HepG2 (cell line): ENCODE measurements at regions not wholly inside any gene's neighbourhood (a gene's known extent, or its start where the extent isn't known, plus 50 kb on each side); places are given as distances from the start of the nearest gene placed in this dataset.

Experiments used
- ATAC-seq: fragments of 200-7000 bp; cut with Tn5 transposase; 3 replicates; pipeline ENCODE4 v1.9.1; 2020; ENCODE audit warnings: mild to moderate bottlenecking, moderate library complexity
- BruUV-seq: library from RNA; stranded (reverse); fragments of 400-500 nt; replicated peaks from 2 replicates; lab custom pipeline; 2021; lab: Mats Ljungman, UMichigan
- CTCF ChIA-PET: fragments of 300-600 bp; formaldehyde crosslinking; extraction: SDS; loops from one replicate; lab custom pipeline; 2021; ENCODE audit warnings: low total read pairs, inconsistent platforms, low intra/inter-chr PET ratio; lab: Yijun Ruan, JAX
- POLR2A ChIA-PET: fragments of 350-600 bp; sonication (Branson Sonifier 250); formaldehyde crosslinking; loops from one replicate; lab custom pipeline; 2020; ENCODE audit warnings: antibody characterized with exemption, inconsistent platforms; lab: Yijun Ruan, JAX
- DNase-seq: peaks from one replicate; pipeline ENCODE4 v3.0.0-alpha.2; 2015; ENCODE audit warnings: low spot score
- FAIRE-seq: peaks from 3 replicates; lab custom pipeline; 2011; peaks lifted over from hg19 to GRCh38; lab: Jason Lieb, UNC
- H2AFZ ChIP-seq: one replicate; pipeline ENCODE4 v1.6.1; 2011; ENCODE audit warnings: low read length, inconsistent platforms
- H3K27ac ChIP-seq: fragments of 300-600 bp; 3 replicates; pipeline ENCODE4 v1.8.0; 2011; ENCODE audit warnings: mixed run types, mild to moderate bottlenecking, mixed read lengths, low read length, inconsistent platforms; ENCODE audit not compliant: insufficient read depth; ENCODE audit errors: extremely low read length
- H3K27me3 ChIP-seq, 2 experiments: fragments of 200-600 bp in 1 of 2; 2 replicates in 1 of 2; 3 replicates in 1 of 2; pipeline versions ENCODE4 v1.6.0 to v1.8.0; 2011; ENCODE audit warnings: low read length in 2 of 2, mild to moderate bottlenecking in 2 of 2, moderate library complexity in 2 of 2, inconsistent platforms in 1 of 2; ENCODE audit not compliant: insufficient read depth in 2 of 2, control insufficient read depth in 1 of 2
- H3K36me3 ChIP-seq, 2 experiments: fragments of 200-600 bp in 1 of 2; replicated peaks in 1 of 2; 2 replicates in 1 of 2; 3 replicates in 1 of 2; pipeline versions ENCODE4 v1.5.1 to v1.8.0; 2011; ENCODE audit warnings: low read length in 2 of 2, inconsistent platforms in 1 of 2; ENCODE audit not compliant: insufficient read depth in 2 of 2, control insufficient read depth in 1 of 2
- H3K4me1 ChIP-seq: 2 replicates; pipeline ENCODE4 v1.5.1; 2012; ENCODE audit warnings: low read length, inconsistent platforms; ENCODE audit not compliant: insufficient read depth
- H3K4me2 ChIP-seq: 2 replicates; pipeline ENCODE4 v1.6.0; 2011; ENCODE audit warnings: low read depth, low read length, inconsistent platforms
- H3K4me3 ChIP-seq, 3 experiments: fragments of 200-600 bp in 1 of 3; sonication (generic), shearing (Covaris generic) in 1 of 3; replicated peaks in 1 of 3; 2 replicates each; pipeline ENCODE4 v1.5.1; 2011 to 2016; ENCODE audit warnings: low read length in 3 of 3, inconsistent platforms in 2 of 3, low read depth in 2 of 3, mild to moderate bottlenecking in 2 of 3, control low read depth in 1 of 3, mixed read lengths in 1 of 3; ENCODE audit not compliant: insufficient read depth in 1 of 3
- H3K79me2 ChIP-seq: one replicate; pipeline ENCODE4 v1.6.1; 2011; ENCODE audit warnings: low read length, inconsistent platforms; ENCODE audit not compliant: insufficient read depth
- H3K9ac ChIP-seq: 2 replicates; pipeline ENCODE4 v1.6.0; 2011; ENCODE audit warnings: mild to moderate bottlenecking, low read depth, low read length, inconsistent platforms; ENCODE audit not compliant: insufficient read depth
- H3K9me3 ChIP-seq: 2 replicates; pipeline ENCODE4 v1.5.1; 2012; ENCODE audit warnings: mild to moderate bottlenecking, low read length
- H4K20me1 ChIP-seq: 2 replicates; pipeline ENCODE4 v1.6.0; 2011; ENCODE audit warnings: inconsistent platforms, mild to moderate bottlenecking, low read length, moderate library complexity; ENCODE audit not compliant: insufficient read depth
- DR1 ChIP-seq: sonication (generic); formaldehyde crosslinking; IDR thresholded peaks from 2 replicates; pipeline ENCODE4 v1.8.0; 2021; ENCODE audit warnings: mild to moderate bottlenecking, missing genetic modification reagents, inconsistent platforms
- HES4 ChIP-seq: sonication (generic); formaldehyde crosslinking; IDR thresholded peaks from 2 replicates; pipeline ENCODE4 v1.9.0; 2021; ENCODE audit warnings: mild to moderate bottlenecking, missing genetic modification reagents, borderline replicate concordance
- REPIN1 ChIP-seq: sonication (generic); formaldehyde crosslinking; IDR thresholded peaks from 2 replicates; pipeline ENCODE4 v1.8.0; 2022; ENCODE audit warnings: missing genetic modification reagents, low read depth, mild to moderate bottlenecking, borderline replicate concordance
- ZFAT ChIP-seq: sonication (generic); formaldehyde crosslinking; conservative IDR thresholded peaks from 2 replicates; pipeline ENCODE4 v1.8.1; 2023; ENCODE audit warnings: missing genetic modification reagents, inconsistent platforms
- ZNF280B ChIP-seq: sonication (generic); formaldehyde crosslinking; IDR thresholded peaks from 2 replicates; pipeline ENCODE4 v1.5.0; 2020; ENCODE audit warnings: missing genetic modification reagents, mild to moderate bottlenecking, borderline replicate concordance
- WGBS: methylation state at CpG from one replicate; pipeline ENCODE4 v1.1.6; 2017; ENCODE audit warnings: low lambda C conversion rate; 5-methylcytosine and 5-hydroxymethylcytosine counted together
- in situ Hi-C: cut with HindIII; loops from 2 replicates; pipeline ENCODE4 v1.10.0; 2017; ENCODE audit warnings: low pct_unique_long_range_greater_than_20kb; ENCODE audit not compliant: extremely low pct_ligation_motif_present
- intact Hi-C: fragments of 100-400 bp; cut with micrococcal nuclease; formaldehyde crosslinking; loops from one replicate; pipeline ENCODE4 v1.10.0; 2022; ENCODE audit not compliant: unreplicated experiment

DNA sequence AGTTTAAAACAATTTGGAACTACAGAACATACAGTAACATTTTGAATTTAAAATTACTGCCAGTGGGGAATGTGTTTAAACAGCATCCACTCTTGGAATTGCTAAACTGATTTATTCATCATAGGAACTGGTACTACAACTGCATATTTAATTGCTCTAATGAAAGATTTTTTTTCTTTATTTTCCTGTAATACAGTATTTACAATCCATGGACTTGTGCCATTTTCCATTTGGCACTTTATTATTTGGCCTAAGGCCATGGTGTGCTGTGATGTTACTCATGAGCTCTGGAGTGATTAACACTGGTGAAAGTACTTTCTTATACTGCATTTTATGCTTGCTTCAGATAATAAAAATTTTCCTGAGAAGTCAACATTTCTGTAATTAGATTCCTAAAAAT lies 69.7 kb upstream of the NUDT6 start:
- no TSS peak for BruUV-seq
- H3K4me1 ChIP-seq: no peaks in the 10 kb centered on the region
- no peak for TF ChIP-seq DR1
- no peak for TF ChIP-seq ZNF280B (CRISPR knock-in tag)
- TF ChIP-seq HES4 (CRISPR knock-in tag): no peak
- TF ChIP-seq, all 625 proteins: peak for 0
- Histone ChIP-seq H3K4me3 (no peak overlapping the region), H3K36me3 (no peaks in the 10 kb centered on the region; a peak in 4 of 5 replicates), H3K79me2 (peaks cover 3% of the 10 kb centered on the region), H3K4me2 (no peak overlapping the region), H4K20me1 (no peaks in the 10 kb centered on the region), H3K27ac (no peak overlapping the region), H3K9me3 (peaks cover 19% of the 10 kb centered on the region), H3K9ac (no peak overlapping the region), H2AFZ (no peak overlapping the region), H3K27me3 (no peaks in the 10 kb centered on the region; a peak in 1 of 5 replicates)
- in situ Hi-C loops (no loop called here), intact Hi-C loops (no loop called here)
- ChIA-PET CTCF (no interaction called here), POLR2A (no interaction called here)
- DNase-seq (no peak), FAIRE-seq (no peak), ATAC-seq (no peak)

DNA sequence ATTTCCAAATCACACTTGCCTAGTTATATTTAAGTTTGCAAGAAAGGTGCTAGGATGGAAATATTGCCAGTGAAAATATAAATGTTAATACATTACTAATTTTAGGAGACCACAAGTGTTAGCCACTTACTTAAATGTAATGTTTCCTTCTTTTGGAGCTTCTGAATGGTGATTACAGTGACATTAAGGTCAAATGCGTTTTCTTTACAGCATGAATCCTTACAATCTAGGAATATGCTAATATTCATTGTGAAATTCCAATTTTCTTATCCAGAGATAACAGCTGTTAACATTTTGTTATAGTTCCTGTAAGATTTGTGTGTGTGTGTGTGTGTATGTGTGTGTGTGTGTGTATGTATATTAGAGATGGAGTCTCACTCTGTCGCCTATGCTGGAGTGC lies 70.2 kb upstream of the NUDT6 start:
- H3K4me2 ChIP-seq: no peak overlapping the region
- no peaks in the 10 kb centered on the region for H3K4me1 ChIP-seq
- H4K20me1 ChIP-seq: no peaks in the 10 kb centered on the region
- H3K27ac ChIP-seq: no peak overlapping the region
- WGBS: 98% methylated on average over 2 of the region's 2 CpGs
- POLR2A ChIA-PET: no interaction called here
- H3K9ac ChIP-seq: no peak overlapping the region
- CTCF ChIA-PET: no interaction called here
- H3K27me3 ChIP-seq: no peaks in the 10 kb centered on the region; a peak in 1 of 5 replicates
- ATAC-seq: no peak
- no peaks in the 10 kb centered on the region; a peak in 4 of 5 replicates for H3K36me3 ChIP-seq
- in situ Hi-C loops: no loop called here
- H3K79me2 ChIP-seq: peaks cover 3% of the 10 kb centered on the region
- BruUV-seq: no TSS peak
- H3K4me3 ChIP-seq: no peak overlapping the region
- DNase-seq: no peak
- no peak for FAIRE-seq
- H3K9me3 ChIP-seq: peaks cover 14% of the 10 kb centered on the region
- TF ChIP-seq REPIN1 (CRISPR knock-in tag) (no peak), ZFAT (CRISPR knock-in tag) (no peak)
- no peak overlapping the region for H2AFZ ChIP-seq
- intact Hi-C loops: no loop called here
